ENCODE measurements at regions not wholly inside any gene's neighbourhood (a gene's known extent, or its start where the extent isn't known, plus 50 kb on each side); places are given as distances from the start of the nearest gene placed in this dataset.

GRCh38 chr6:85041376-85041775 is 277.0 kb upstream of the TBX18 start:
- TF ChIP-seq SIN3A (IDR thresholded peaks at IDR 0.05; ENCODE audit: borderline replicate concordance, insufficient read depth, low read depth, low read length): no peak
- no peak for TF ChIP-seq CTCF (IDR thresholded peaks at IDR 0.05)
- no peak for TF ChIP-seq POLR2AphosphoS5 (IDR thresholded peaks at IDR 0.05; ENCODE audit: low read depth, low read length)
- no peak for TF ChIP-seq REST (IDR thresholded peaks at IDR 0.05; ENCODE audit: insufficient read depth in 1 of 2, low read depth in 2 of 2, low read length in 1 of 2)
